ENCODE measurements at regions not wholly inside any gene's neighbourhood (a gene's known extent, or its start where the extent isn't known, plus 50 kb on each side); places are given as distances from the start of the nearest gene placed in this dataset.
"Not testable (repeated sequence)": the region's sequence is repeated elsewhere in the genome, so short reads cannot be mapped to it uniquely, and the experiment has no call there.

DNA sequence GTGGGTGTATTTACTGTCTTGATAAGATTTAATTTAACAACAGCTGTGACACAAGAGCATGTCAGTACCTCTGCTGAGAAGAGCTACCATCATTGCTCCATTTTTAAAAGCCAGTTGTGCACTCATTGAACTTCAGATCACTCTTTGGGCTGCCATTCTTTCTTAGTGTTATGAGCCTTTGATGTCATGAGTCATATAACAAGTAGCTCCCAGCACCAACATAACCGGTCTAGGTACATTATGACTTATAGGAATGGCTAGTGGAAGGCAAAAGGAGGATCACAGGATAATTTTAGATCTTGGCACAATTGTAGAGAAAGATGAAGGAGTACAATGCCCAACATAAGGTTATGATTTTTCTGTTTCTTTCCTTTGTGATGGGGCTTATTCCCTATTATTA is 170.8 kb upstream of the FBN2 start:
- WGBS, 2 donors = 89 to 92% methylated on average over 1 of the region's 1 CpG
- H3K4me3 ChIP-seq = no peak overlapping the region
- H3K27ac ChIP-seq (ENCODE audit: low read depth in 1 of 2, low read length in 1 of 2) = no peak overlapping the region
- no peaks in the 10 kb centered on the region for H3K4me1 ChIP-seq (ENCODE audit: control insufficient read depth in 5 of 5, insufficient read depth in 5 of 5, low read length in 5 of 5)
- no peaks in the 10 kb centered on the region for H3K9me3 ChIP-seq (ENCODE audit: control insufficient read depth in 4 of 4, insufficient read depth in 3 of 4, low read length in 3 of 4)
- no peak for ATAC-seq (ENCODE audit: insufficient read depth, low FRiP score)
- DNase-seq = no peak
- no peaks in the 10 kb centered on the region for H3K27me3 ChIP-seq (ENCODE audit: control insufficient read depth in 3 of 3, insufficient read depth in 3 of 3, low read length in 2 of 3)
- H3K9ac ChIP-seq (ENCODE audit: insufficient read depth in 1 of 2, low read length in 2 of 2) = no peak overlapping the region
- H3K36me3 ChIP-seq (ENCODE audit: control insufficient read depth in 4 of 4, insufficient read depth in 4 of 4, low read length in 4 of 4) = no peaks in the 10 kb centered on the region
- TF ChIP-seq, protein P1, sequence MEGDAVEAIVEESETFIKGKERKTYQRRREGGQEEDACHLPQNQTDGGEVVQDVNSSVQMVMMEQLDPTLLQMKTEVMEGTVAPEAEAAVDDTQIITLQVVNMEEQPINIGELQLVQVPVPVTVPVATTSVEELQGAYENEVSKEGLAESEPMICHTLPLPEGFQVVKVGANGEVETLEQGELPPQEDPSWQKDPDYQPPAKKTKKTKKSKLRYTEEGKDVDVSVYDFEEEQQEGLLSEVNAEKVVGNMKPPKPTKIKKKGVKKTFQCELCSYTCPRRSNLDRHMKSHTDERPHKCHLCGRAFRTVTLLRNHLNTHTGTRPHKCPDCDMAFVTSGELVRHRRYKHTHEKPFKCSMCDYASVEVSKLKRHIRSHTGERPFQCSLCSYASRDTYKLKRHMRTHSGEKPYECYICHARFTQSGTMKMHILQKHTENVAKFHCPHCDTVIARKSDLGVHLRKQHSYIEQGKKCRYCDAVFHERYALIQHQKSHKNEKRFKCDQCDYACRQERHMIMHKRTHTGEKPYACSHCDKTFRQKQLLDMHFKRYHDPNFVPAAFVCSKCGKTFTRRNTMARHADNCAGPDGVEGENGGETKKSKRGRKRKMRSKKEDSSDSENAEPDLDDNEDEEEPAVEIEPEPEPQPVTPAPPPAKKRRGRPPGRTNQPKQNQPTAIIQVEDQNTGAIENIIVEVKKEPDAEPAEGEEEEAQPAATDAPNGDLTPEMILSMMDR (IDR thresholded peaks at IDR 0.05; ENCODE audit: control extremely low read depth, extremely low read depth) = no peak

DNA sequence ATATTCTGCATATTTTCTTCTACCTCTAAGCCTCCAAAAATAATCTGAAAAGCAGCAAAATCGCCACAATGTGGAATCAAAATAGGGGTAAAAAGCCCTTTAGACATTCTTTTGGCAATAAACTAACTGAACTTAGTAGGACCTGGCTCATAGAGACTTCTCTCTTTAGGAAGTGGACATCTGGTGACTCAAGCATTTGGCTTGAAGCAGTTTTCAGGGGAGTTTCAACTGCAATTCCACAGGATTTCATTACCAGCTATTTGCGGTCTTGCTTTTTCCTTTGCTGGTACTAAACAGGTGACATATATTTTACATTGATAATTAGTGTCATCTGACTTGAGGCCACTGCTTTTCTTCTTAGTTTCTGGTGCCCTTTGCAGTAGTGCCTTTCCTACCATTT is 173.2 kb upstream of the FBN2 start:
- WGBS, 2 donors = 85 to 89% methylated on average over 2 of the region's 2 CpGs

DNA sequence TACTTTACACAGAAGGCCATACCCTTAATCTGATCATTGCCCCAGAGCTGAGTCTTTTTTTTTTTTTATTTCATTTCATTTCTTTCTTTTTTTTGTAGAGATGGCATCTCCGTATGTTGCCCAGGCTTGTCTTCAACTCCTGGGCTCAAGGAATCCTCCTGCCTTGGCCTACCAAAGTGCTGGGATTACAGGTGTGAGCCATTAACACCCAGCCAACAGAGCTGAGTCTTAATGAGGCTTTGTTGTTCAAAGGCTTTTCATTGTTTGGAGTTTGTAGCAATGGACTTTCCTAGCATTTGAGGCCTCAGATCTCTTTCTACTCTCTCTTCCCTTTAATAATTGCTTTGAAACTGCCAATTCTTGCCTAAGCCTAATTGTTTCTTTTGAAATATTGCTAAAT is 176.5 kb upstream of the FBN2 start:
- H3K27me3 ChIP-seq (ENCODE audit: control insufficient read depth in 3 of 3, insufficient read depth in 3 of 3, low read length in 2 of 3) = no peaks in the 10 kb centered on the region
- no peaks in the 10 kb centered on the region for H3K9me3 ChIP-seq (ENCODE audit: control insufficient read depth in 4 of 4, insufficient read depth in 3 of 4, low read length in 3 of 4)
- no peaks in the 10 kb centered on the region for H3K36me3 ChIP-seq (ENCODE audit: control insufficient read depth in 4 of 4, insufficient read depth in 4 of 4, low read length in 4 of 4)
- DNase-seq = no peak
- H3K4me1 ChIP-seq (ENCODE audit: control insufficient read depth in 5 of 5, insufficient read depth in 5 of 5, low read length in 5 of 5) = no peaks in the 10 kb centered on the region
- no peak overlapping the region for H3K9ac ChIP-seq (ENCODE audit: insufficient read depth in 1 of 2, low read length in 2 of 2)
- ATAC-seq (ENCODE audit: insufficient read depth, low FRiP score) = no peak
- H3K27ac ChIP-seq (ENCODE audit: low read depth in 1 of 2, low read length in 1 of 2) = no peak overlapping the region
- WGBS, 2 donors = 91 to 93% methylated on average over 1 of the region's 1 CpG
- TF ChIP-seq, protein P1 (IDR thresholded peaks at IDR 0.05; ENCODE audit: control extremely low read depth, extremely low read depth) = no peak
- H3K4me3 ChIP-seq = no peak overlapping the region

More for the DNA sequence above, 173.2 kb upstream of the FBN2 start:
- no peak for DNase-seq
- ATAC-seq (ENCODE audit: insufficient read depth, low FRiP score) = no peak
- Histone ChIP-seq H3K36me3 (ENCODE audit: control insufficient read depth in 4 of 4, insufficient read depth in 4 of 4, low read length in 4 of 4) (no peaks in the 10 kb centered on the region), H3K27me3 (ENCODE audit: control insufficient read depth in 3 of 3, insufficient read depth in 3 of 3, low read length in 2 of 3) (no peaks in the 10 kb centered on the region), H3K27ac (ENCODE audit: low read depth in 1 of 2, low read length in 1 of 2) (no peak overlapping the region), H3K9ac (ENCODE audit: insufficient read depth in 1 of 2, low read length in 2 of 2) (no peak overlapping the region), H3K4me3 (no peak overlapping the region), H3K4me1 (ENCODE audit: control insufficient read depth in 5 of 5, insufficient read depth in 5 of 5, low read length in 5 of 5) (no peaks in the 10 kb centered on the region), H3K9me3 (ENCODE audit: control insufficient read depth in 4 of 4, insufficient read depth in 3 of 4, low read length in 3 of 4) (no peaks in the 10 kb centered on the region)
- TF ChIP-seq, protein P1 (IDR thresholded peaks at IDR 0.05; ENCODE audit: control extremely low read depth, extremely low read depth) = no peak

DNA sequence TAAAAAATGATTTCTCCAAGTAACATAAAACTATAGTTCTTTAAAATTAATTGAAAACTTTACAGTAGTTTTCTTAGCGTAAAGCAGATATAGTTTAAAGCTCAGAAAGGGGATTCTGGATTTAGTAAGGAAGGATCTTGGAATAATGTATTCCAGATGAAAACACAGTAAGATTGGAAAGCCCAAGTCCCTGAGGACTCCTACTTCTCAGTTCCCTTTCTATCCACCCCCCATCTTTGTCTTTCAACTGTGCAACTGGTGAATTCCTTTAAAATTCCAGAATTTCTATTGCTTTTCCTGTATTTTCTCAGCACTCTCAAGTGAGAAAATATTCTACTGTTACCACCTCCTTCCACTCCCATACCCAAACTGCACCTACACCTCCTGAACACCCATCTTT is 184.5 kb upstream of the FBN2 start:
- WGBS, 2 donors = 89 to 93% methylated on average over 1 of the region's 1 CpG
- TF ChIP-seq, protein P1 (IDR thresholded peaks at IDR 0.05; ENCODE audit: control extremely low read depth, extremely low read depth) = no peak
- no peak for ATAC-seq (ENCODE audit: insufficient read depth, low FRiP score)

DNA sequence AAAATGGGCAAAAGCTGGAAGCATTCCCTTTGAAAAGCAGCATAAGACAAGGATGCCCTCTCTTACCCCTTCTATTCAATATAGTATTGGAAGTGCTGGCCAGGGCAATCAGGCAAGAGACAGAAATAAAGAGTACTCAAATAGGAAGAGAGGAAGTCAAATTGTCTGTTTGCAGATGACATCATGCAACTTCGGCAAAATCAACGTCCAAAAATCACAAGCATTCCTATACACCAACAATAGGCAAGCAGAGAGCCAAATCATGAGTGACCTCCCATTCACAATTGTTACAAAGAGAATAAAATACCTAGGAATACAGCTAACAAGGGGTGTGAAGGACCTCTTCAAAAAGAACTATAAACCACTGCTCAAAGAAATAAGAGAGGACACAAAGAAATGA is 192.0 kb upstream of the FBN2 start:
- H3K9ac ChIP-seq (ENCODE audit: insufficient read depth in 1 of 2, low read length in 2 of 2); H3K27me3 ChIP-seq (ENCODE audit: control insufficient read depth in 3 of 3, insufficient read depth in 3 of 3, low read length in 2 of 3); H3K36me3 ChIP-seq (ENCODE audit: control insufficient read depth in 4 of 4, insufficient read depth in 4 of 4, low read length in 4 of 4); DNase-seq; H3K27ac ChIP-seq (ENCODE audit: low read depth in 1 of 2, low read length in 1 of 2); H3K4me1 ChIP-seq (ENCODE audit: control insufficient read depth in 5 of 5, insufficient read depth in 5 of 5, low read length in 5 of 5); H3K4me3 ChIP-seq; ATAC-seq (ENCODE audit: insufficient read depth, low FRiP score); H3K9me3 ChIP-seq (ENCODE audit: control insufficient read depth in 4 of 4, insufficient read depth in 3 of 4, low read length in 3 of 4): not testable (repeated sequence)
- 63 to 84% methylated on average over 2 of the region's 2 CpGs for WGBS, 2 donors

More for the DNA sequence above, 184.5 kb upstream of the FBN2 start:
- H3K36me3 ChIP-seq (ENCODE audit: control insufficient read depth in 4 of 4, insufficient read depth in 4 of 4, low read length in 4 of 4) = no peaks in the 10 kb centered on the region
- no peak overlapping the region for H3K27ac ChIP-seq (ENCODE audit: low read depth in 1 of 2, low read length in 1 of 2)
- H3K9ac ChIP-seq (ENCODE audit: insufficient read depth in 1 of 2, low read length in 2 of 2) = no peak overlapping the region
- H3K27me3 ChIP-seq (ENCODE audit: control insufficient read depth in 3 of 3, insufficient read depth in 3 of 3, low read length in 2 of 3) = no peaks in the 10 kb centered on the region
- H3K4me3 ChIP-seq = no peak overlapping the region
- H3K4me1 ChIP-seq (ENCODE audit: control insufficient read depth in 5 of 5, insufficient read depth in 5 of 5, low read length in 5 of 5) = no peaks in the 10 kb centered on the region
- no peaks in the 10 kb centered on the region for H3K9me3 ChIP-seq (ENCODE audit: control insufficient read depth in 4 of 4, insufficient read depth in 3 of 4, low read length in 3 of 4)
- no peak for DNase-seq

DNA sequence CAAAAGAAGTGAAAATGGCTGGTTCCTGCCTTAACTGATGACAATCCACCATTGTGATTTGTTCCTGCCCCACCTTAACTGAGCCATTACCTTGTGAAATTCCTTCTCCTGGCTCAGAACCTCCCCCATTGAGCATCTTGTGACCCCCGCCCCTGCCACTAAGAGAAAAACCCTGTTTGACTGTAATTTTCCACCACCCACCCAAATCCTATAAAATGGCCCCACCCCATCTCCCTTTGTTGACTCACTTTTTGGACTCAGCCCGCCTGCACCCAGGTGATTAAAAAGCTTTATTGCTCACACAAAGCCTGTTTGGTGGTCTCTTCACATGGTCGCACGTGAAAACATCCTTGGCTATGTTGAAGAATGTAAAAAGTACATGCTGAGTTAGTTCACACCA is 197.6 kb upstream of the FBN2 start:
- not testable (repeated sequence) for H3K4me1 ChIP-seq (ENCODE audit: control insufficient read depth in 5 of 5, insufficient read depth in 5 of 5, low read length in 5 of 5); H3K36me3 ChIP-seq (ENCODE audit: control insufficient read depth in 4 of 4, insufficient read depth in 4 of 4, low read length in 4 of 4); DNase-seq; H3K27ac ChIP-seq (ENCODE audit: low read depth in 1 of 2, low read length in 1 of 2); H3K9me3 ChIP-seq (ENCODE audit: control insufficient read depth in 4 of 4, insufficient read depth in 3 of 4, low read length in 3 of 4); H3K9ac ChIP-seq (ENCODE audit: insufficient read depth in 1 of 2, low read length in 2 of 2); ATAC-seq (ENCODE audit: insufficient read depth, low FRiP score); H3K27me3 ChIP-seq (ENCODE audit: control insufficient read depth in 3 of 3, insufficient read depth in 3 of 3, low read length in 2 of 3); H3K4me3 ChIP-seq
- WGBS, 2 donors = 89 to 98% methylated on average over 4 of the region's 4 CpGs

All from lung (tissue), 11 donors.